MM.1S (cell line): ENCODE measurements at regions not wholly inside any gene's neighbourhood (a gene's known extent, or its start where the extent isn't known, plus 50 kb on each side); places are given as distances from the start of the nearest gene placed in this dataset.

Experiments used
- CTCF ChIP-seq: fragments of 300-600 bp; sonication (generic); IDR thresholded peaks from 2 replicates; pipeline ENCODE4 v1.5.1; 2016; ENCODE audit warnings: antibody characterized with exemption, low read length, mixed read lengths
- EZH2 ChIP-seq: fragments of 300-600 bp; sonication (generic); optimal IDR thresholded peaks from 2 replicates; pipeline ENCODE3; 2017; ENCODE audit warnings: low read depth, mild to moderate bottlenecking, antibody characterized with exemption, low read length, mixed read lengths

- TF ChIP-seq EZH2 (no peak), CTCF (no peak)
Measured at GRCh38 chrX:39760930-39761329, 336.8 kb downstream of the BCOR start.
